ENCODE measurements at regions not wholly inside any gene's neighbourhood (a gene's known extent, or its start where the extent isn't known, plus 50 kb on each side); places are given as distances from the start of the nearest gene placed in this dataset.

DNA sequence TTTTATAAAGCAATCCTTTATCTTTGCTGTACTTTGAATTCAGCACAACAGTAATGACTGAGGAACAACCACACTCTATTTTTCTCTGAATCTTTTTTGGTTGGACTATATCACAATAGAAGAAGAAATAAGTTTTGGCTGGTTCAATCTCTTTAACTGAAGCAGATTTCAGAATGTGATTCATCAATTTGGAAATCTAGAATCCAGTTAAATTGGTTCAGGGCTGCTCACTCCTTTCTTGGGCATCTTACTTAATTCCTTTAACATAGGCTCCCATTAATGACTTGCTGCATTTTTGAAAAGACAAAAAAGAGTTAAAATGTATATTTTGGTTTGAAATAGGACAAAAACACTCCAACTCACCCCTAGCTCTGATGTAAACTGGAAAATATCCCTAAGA lies 688.3 kb upstream of the NECTIN3 start:
- DNase-seq: no peak
- Histone ChIP-seq H3K56ac (ENCODE audit: insufficient read length, low read depth, low read length) (no peak overlapping the region), H2BK12ac (ENCODE audit: insufficient read length, low read depth, low read length) (no peak overlapping the region), H4K91ac (ENCODE audit: insufficient read length, low read depth, low read length) (no peak overlapping the region), H3T11ph (ENCODE audit: low read length) (no peak overlapping the region), H3K79me2 (ENCODE audit: insufficient read depth, low read length) (no peaks in the 10 kb centered on the region), H3K79me1 (ENCODE audit: insufficient read depth, low read depth, low read length, poor library complexity, severe bottlenecking) (no peaks in the 10 kb centered on the region), H2BK5ac (ENCODE audit: insufficient read length, low read length) (no peak overlapping the region), H4K8ac (replicated peaks; ENCODE audit: insufficient read length, low read depth, low read length) (no peak overlapping the region), H2AK5ac (ENCODE audit: insufficient read length, low read length) (no peak overlapping the region), H3K14ac (ENCODE audit: insufficient read depth, low read length) (no peak overlapping the region), H3K9me3 (ENCODE audit: control insufficient read depth, low read depth, low read length) (no peaks in the 10 kb centered on the region), H3K4me2 (ENCODE audit: insufficient read depth, insufficient read length, low read length) (no peak overlapping the region), H4K20me1 (ENCODE audit: control insufficient read depth, insufficient read depth, insufficient read length) (no peaks in the 10 kb centered on the region), H3K23me2 (ENCODE audit: insufficient read length, low read depth, low read length, poor library complexity, severe bottlenecking) (no peaks in the 10 kb centered on the region), H3K18ac (ENCODE audit: insufficient read length, low read depth, low read length) (no peak overlapping the region), H3K23ac (ENCODE audit: insufficient read length, low read depth, low read length) (no peak overlapping the region), H2BK15ac (ENCODE audit: low read depth, low read length) (no peak overlapping the region), H3K4me1 (ENCODE audit: insufficient read depth, low read length) (no peaks in the 10 kb centered on the region), H3K27me3 (ENCODE audit: insufficient read depth, low read length) (no peaks in the 10 kb centered on the region), H2BK20ac (ENCODE audit: low read depth, low read length, poor library complexity, severe bottlenecking) (no peak overlapping the region), H3K27ac (ENCODE audit: insufficient read length, low read depth, low read length) (no peak overlapping the region), H4K5ac (ENCODE audit: insufficient read length, low read depth, low read length) (no peak overlapping the region), H2BK120ac (ENCODE audit: low read depth, low read length, poor library complexity, severe bottlenecking) (no peak overlapping the region), H3K9ac (ENCODE audit: extremely low read depth, insufficient read length, low read length) (no peak overlapping the region), H3K4ac (ENCODE audit: low read depth, low read length) (no peak overlapping the region), H2AFZ (ENCODE audit: low read length) (no peak overlapping the region)
- TF ChIP-seq CTCF (conservative IDR thresholded peaks at IDR 0.05): no peak
- Mint-ChIP-seq H3K4me1 (no peaks in the 10 kb centered on the region), H3K36me3 (ENCODE audit: insufficient read depth in 1 of 3, low read depth in 3 of 3) (no peaks in the 10 kb centered on the region; a peak in 1 of 7 replicates), H3K27ac (no peak overlapping the region), H3K9me3 (no peaks in the 10 kb centered on the region), H3K27me3 (ENCODE audit: low read depth) (no peaks in the 10 kb centered on the region), H3K4me3 (no peak overlapping the region)

Measured in H9 (cell line).